OCI-LY7 (cell line): ENCODE measurements at regions not wholly inside any gene's neighbourhood (a gene's known extent, or its start where the extent isn't known, plus 50 kb on each side); places are given as distances from the start of the nearest gene placed in this dataset.

Experiments used
- BruUV-seq: library from RNA; stranded (reverse); fragments of 400-500 nt; replicated peaks from 2 replicates; lab custom pipeline; 2021; lab: Mats Ljungman, UMichigan
- CTCF ChIA-PET: fragments of 300-600 bp; sonication (Branson Sonifier 250); formaldehyde crosslinking; loops from one replicate; lab custom pipeline; 2022; ENCODE audit warnings: antibody characterized with exemption; ENCODE audit not compliant: unreplicated experiment; lab: Charles Lee
- POLR2A ChIA-PET: fragments of 300-600 bp; sonication (Branson Sonifier 250); formaldehyde crosslinking; loops from one replicate; lab custom pipeline; 2022; ENCODE audit warnings: antibody characterized with exemption; lab: Charles Lee
- DNase-seq: peaks from one replicate; pipeline ENCODE4 v3.0.0-alpha.2; 2015; ENCODE audit warnings: low spot score
- H2AFZ ChIP-seq: fragments of 200-600 bp; sonication (generic), shearing (Covaris generic); 2 replicates; pipeline ENCODE4 v1.6.1; 2014; ENCODE audit warnings: mild to moderate bottlenecking, antibody characterized with exemption, low read length, moderate library complexity
- H3K27ac ChIP-seq: fragments of 200-600 bp; sonication (generic); 2 replicates; pipeline ENCODE4 v1.5.1; 2014; ENCODE audit warnings: mixed run types, low read depth, mild to moderate bottlenecking, moderate library complexity, low read length, inconsistent platforms; ENCODE audit not compliant: poor library complexity, severe bottlenecking
- H3K36me3 ChIP-seq: fragments of 200-600 bp; sonication (generic); 2 replicates; pipeline ENCODE4 v1.6.1; 2014; ENCODE audit warnings: mild to moderate bottlenecking, antibody characterized with exemption, low read length, moderate library complexity, mixed read lengths; ENCODE audit not compliant: insufficient read depth
- H3K4me1 ChIP-seq: fragments of 200-600 bp; sonication (generic); 2 replicates; pipeline ENCODE4 v1.5.1; 2014; ENCODE audit warnings: mild to moderate bottlenecking, low read length; ENCODE audit not compliant: insufficient read depth, poor library complexity, severe bottlenecking
- H3K4me2 ChIP-seq: fragments of 200-600 bp; sonication (generic); 2 replicates; pipeline ENCODE4 v1.6.1; 2014; ENCODE audit warnings: mild to moderate bottlenecking, low read length
- H3K4me3 ChIP-seq: fragments of 200-600 bp; sonication (generic); 2 replicates; pipeline ENCODE4 v1.5.1; 2014; ENCODE audit warnings: mild to moderate bottlenecking, low read depth, low read length; ENCODE audit not compliant: poor library complexity, severe bottlenecking
- H3K79me2 ChIP-seq: fragments of 200-600 bp; sonication (generic); 2 replicates; pipeline ENCODE4 v1.6.1; 2016; ENCODE audit warnings: low read depth, mild to moderate bottlenecking, low read length, moderate library complexity, mixed read lengths; ENCODE audit not compliant: insufficient read depth
- H3K9me2 ChIP-seq: fragments of 200-600 bp; sonication (generic); 2 replicates; pipeline ENCODE4 v1.6.1; 2016; ENCODE audit warnings: mild to moderate bottlenecking, low read length, mixed read lengths; ENCODE audit not compliant: insufficient read depth
- H3K9me3 ChIP-seq: fragments of 200-600 bp; sonication (generic); 2 replicates; pipeline ENCODE4 v1.6.1; 2014; ENCODE audit warnings: mild to moderate bottlenecking, mixed run types, low read length, mixed read lengths
- H4K20me1 ChIP-seq: fragments of 200-600 bp; sonication (generic); 2 replicates; pipeline ENCODE4 v1.6.1; 2014; ENCODE audit warnings: mild to moderate bottlenecking, antibody characterized with exemption, low read length, moderate library complexity, mixed read lengths; ENCODE audit not compliant: insufficient read depth
- CTCF ChIP-seq: fragments of 200-600 bp; sonication (generic); conservative IDR thresholded peaks from 2 replicates; pipeline ENCODE4 v1.5.1; 2014; ENCODE audit warnings: mild to moderate bottlenecking, antibody characterized with exemption, low read length, moderate library complexity, mixed read lengths
- EZH2phosphoT487 ChIP-seq: fragments of 200-600 bp; sonication (generic); IDR thresholded peaks from 2 replicates; pipeline ENCODE4 v1.6.1; 2018; ENCODE audit warnings: low read depth, borderline replicate concordance, mild to moderate bottlenecking, mixed run types, antibody characterized with exemption, low read length, moderate library complexity, mixed read lengths
- intact Hi-C: fragments of 100-400 bp; cut with micrococcal nuclease; formaldehyde crosslinking; loops from one replicate; pipeline ENCODE4 v1.10.0; 2022; ENCODE audit not compliant: unreplicated experiment

GRCh38 chr10:36603688-36604087, 521.7 kb upstream of the ANKRD30A start:
- no peak overlapping the region for H3K4me2 ChIP-seq
- no peaks in the 10 kb centered on the region for H3K36me3 ChIP-seq
- TF ChIP-seq EZH2phosphoT487, result no peak
- TF ChIP-seq CTCF, result no peak
- ChIA-PET CTCF (no interaction called here), POLR2A (no interaction called here)
- H3K4me3 ChIP-seq, result no peak overlapping the region
- no peaks in the 10 kb centered on the region for H3K9me3 ChIP-seq
- no peak overlapping the region for H2AFZ ChIP-seq
- no peaks in the 10 kb centered on the region for H3K79me2 ChIP-seq
- H3K9me2 ChIP-seq, result no peaks in the 10 kb centered on the region
- H3K4me1 ChIP-seq, result no peaks in the 10 kb centered on the region
- no peak for DNase-seq
- H3K27ac ChIP-seq, result no peak overlapping the region
- intact Hi-C loops, result no loop called here
- no TSS peak for BruUV-seq
- H4K20me1 ChIP-seq, result no peaks in the 10 kb centered on the region

GRCh38 chr10:36602374-36602773, 523.0 kb upstream of the ANKRD30A start:
- ChIA-PET CTCF (no interaction called here), POLR2A (no interaction called here)
- Histone ChIP-seq H3K9me2 (no peaks in the 10 kb centered on the region), H3K4me2 (no peak overlapping the region), H3K4me1 (no peaks in the 10 kb centered on the region), H3K36me3 (no peaks in the 10 kb centered on the region), H2AFZ (no peak overlapping the region), H3K4me3 (no peak overlapping the region), H3K27ac (no peak overlapping the region), H3K79me2 (no peaks in the 10 kb centered on the region), H4K20me1 (no peaks in the 10 kb centered on the region), H3K9me3 (no peaks in the 10 kb centered on the region)
- intact Hi-C loops, result no loop called here
- no TSS peak for BruUV-seq
- no peak for DNase-seq
- TF ChIP-seq EZH2phosphoT487 (no peak), CTCF (no peak)

GRCh38 chr10:36597756-36598320, 527.6 kb upstream of the ANKRD30A start:
- no peak for DNase-seq
- no peaks in the 10 kb centered on the region for H4K20me1 ChIP-seq
- H3K4me2 ChIP-seq, result no peak overlapping the region
- CTCF ChIA-PET, result no interaction called here
- no TSS peak for BruUV-seq
- H3K4me1 ChIP-seq, result no peaks in the 10 kb centered on the region
- no peak overlapping the region for H3K4me3 ChIP-seq
- no peaks in the 10 kb centered on the region for H3K9me3 ChIP-seq
- H2AFZ ChIP-seq, result no peak overlapping the region
- intact Hi-C loops, result no loop called here
- H3K36me3 ChIP-seq, result no peaks in the 10 kb centered on the region
- no peak for TF ChIP-seq CTCF
- no peak for TF ChIP-seq EZH2phosphoT487
- no peak overlapping the region for H3K27ac ChIP-seq
- POLR2A ChIA-PET, result no interaction called here
- H3K9me2 ChIP-seq, result no peaks in the 10 kb centered on the region
- no peaks in the 10 kb centered on the region for H3K79me2 ChIP-seq
